Neural cell (in vitro differentiated cells): ENCODE measurements at regions not wholly inside any gene's neighbourhood (a gene's known extent, or its start where the extent isn't known, plus 50 kb on each side); places are given as distances from the start of the nearest gene placed in this dataset.

Experiments used
- H2AFZ ChIP-seq: fragments of 200-600, 300-800 bp; sonication (generic), shearing (Covaris generic); 2 replicates; pipeline ENCODE4 v1.6.0; 2014; ENCODE audit warnings: low read depth, mild to moderate bottlenecking, antibody characterized with exemption, low read length, moderate library complexity
- H3F3A ChIP-seq: fragments of 200-600 bp; shearing (Covaris generic); 2 replicates; pipeline ENCODE4 v1.6.1; 2016; ENCODE audit warnings: mild to moderate bottlenecking, moderate library complexity, mixed read lengths, antibody characterized with exemption, low read length; ENCODE audit not compliant: insufficient read depth, poor library complexity, severe bottlenecking
- H3K27ac ChIP-seq: fragments of 200-600, 300-800 bp; sonication (generic), shearing (Covaris generic); 2 replicates; pipeline ENCODE4 v1.5.1; 2014; ENCODE audit warnings: mild to moderate bottlenecking, low read length, moderate library complexity
- H3K27me3 ChIP-seq: fragments of 300-800, 200-600 bp; sonication (generic), shearing (Covaris generic); 2 replicates; pipeline ENCODE4 v1.6.0; 2014; ENCODE audit warnings: mild to moderate bottlenecking, low read depth, low read length, moderate library complexity; ENCODE audit not compliant: insufficient read depth
- H3K36me3 ChIP-seq: fragments of 300-800, 200-600 bp; sonication (generic), shearing (Covaris generic); 2 replicates; pipeline ENCODE4 v1.5.1; 2014; ENCODE audit warnings: mild to moderate bottlenecking, antibody characterized with exemption, low read length, moderate library complexity; ENCODE audit not compliant: insufficient read depth
- H3K4me2 ChIP-seq: fragments of 300-800, 200-600 bp; sonication (generic), shearing (Covaris generic); 2 replicates; pipeline ENCODE4 v1.6.0; 2014; ENCODE audit warnings: mild to moderate bottlenecking, low read length
- H3K4me3 ChIP-seq: fragments of 300-800, 200-600 bp; sonication (generic), shearing (Covaris generic); 2 replicates; pipeline ENCODE4 v1.5.1; 2014; ENCODE audit warnings: mild to moderate bottlenecking, low read length, moderate library complexity
- H3K79me2 ChIP-seq: fragments of 200-600 bp; shearing (Covaris generic); replicated peaks from 2 replicates; pipeline ENCODE4 v1.6.0; 2014; ENCODE audit warnings: mild to moderate bottlenecking, low read length, moderate library complexity; ENCODE audit not compliant: insufficient read depth
- H3K9ac ChIP-seq: fragments of 300-800, 200-600 bp; sonication (generic), shearing (Covaris generic); 2 replicates; pipeline ENCODE4 v1.6.1; 2016; ENCODE audit warnings: mild to moderate bottlenecking, low read length, mixed read lengths
- H3K9me2 ChIP-seq: fragments of 200-600 bp; shearing (Covaris generic); 2 replicates; pipeline ENCODE4 v1.6.1; 2016; ENCODE audit warnings: mild to moderate bottlenecking, low read length, mixed read lengths; ENCODE audit not compliant: insufficient read depth
- H3K9me3 ChIP-seq: fragments of 200-600, 300-800 bp; sonication (generic), shearing (Covaris generic); 2 replicates; pipeline ENCODE4 v1.6.1; 2016; ENCODE audit warnings: mild to moderate bottlenecking, mixed run types, low read length, moderate library complexity, mixed read lengths
- H4K20me1 ChIP-seq: fragments of 200-600 bp; shearing (Covaris generic); 2 replicates; pipeline ENCODE4 v1.6.1; 2016; ENCODE audit warnings: mild to moderate bottlenecking, mixed run types; ENCODE audit not compliant: insufficient read depth
- CTCF ChIP-seq: fragments of 450-650 bp; IDR thresholded peaks from 2 replicates; pipeline ENCODE4 v1.5.1; 2014; ENCODE audit warnings: antibody characterized with exemption, mild to moderate bottlenecking, moderate library complexity; ENCODE audit not compliant: poor library complexity, severe bottlenecking
- EP300 ChIP-seq: fragments of 450-650 bp; conservative IDR thresholded peaks from 2 replicates; pipeline ENCODE4 v1.6.1; 2014; ENCODE audit warnings: antibody characterized with exemption, mild to moderate bottlenecking, moderate library complexity; ENCODE audit not compliant: poor library complexity, severe bottlenecking
- EZH2 ChIP-seq: fragments of 200-600, 300-800 bp; shearing (Covaris generic), sonication (generic); IDR thresholded peaks from 2 replicates; pipeline ENCODE4 v1.6.1; 2014; ENCODE audit warnings: antibody characterized with exemption, low read length, borderline replicate concordance, mild to moderate bottlenecking; ENCODE audit not compliant: insufficient read depth, poor library complexity, severe bottlenecking
- MXI1 ChIP-seq: fragments of 450-650 bp; conservative IDR thresholded peaks from 2 replicates; pipeline ENCODE4 v1.6.1; 2014; ENCODE audit warnings: antibody characterized with exemption, mild to moderate bottlenecking; ENCODE audit not compliant: poor library complexity, severe bottlenecking
- POLR2AphosphoS5 ChIP-seq: IDR thresholded peaks from 2 replicates; pipeline ENCODE4 v1.6.1; 2012
- RAD21 ChIP-seq: fragments of 450-650 bp; conservative IDR thresholded peaks from 2 replicates; pipeline ENCODE4 v1.6.1; 2014; ENCODE audit warnings: antibody characterized with exemption, mild to moderate bottlenecking, moderate library complexity
- REST ChIP-seq: IDR thresholded peaks from 2 replicates; pipeline ENCODE4 v1.6.1; 2012; ENCODE audit warnings: borderline replicate concordance
- SMC3 ChIP-seq: fragments of 450-650 bp; conservative IDR thresholded peaks from 2 replicates; pipeline ENCODE4 v1.6.1; 2014; ENCODE audit warnings: antibody characterized with exemption, mild to moderate bottlenecking, moderate library complexity; ENCODE audit not compliant: poor library complexity
- TAF1 ChIP-seq: IDR thresholded peaks from 2 replicates; pipeline ENCODE4 v1.6.1; 2012; ENCODE audit warnings: low read depth

GRCh38 chr2:13034861-13035260 is 318.1 kb downstream of the TRIB2 start:
- no peak overlapping the region for H3K4me3 ChIP-seq
- H3K36me3 ChIP-seq = no peaks in the 10 kb centered on the region
- H3F3A ChIP-seq = no peaks in the 10 kb centered on the region
- TF ChIP-seq EP300 (no peak), RAD21 (no peak), MXI1 (no peak), EZH2 (no peak), CTCF (no peak), TAF1 (no peak), SMC3 (no peak), REST (no peak), POLR2AphosphoS5 (no peak)
- no peak overlapping the region for H3K27ac ChIP-seq
- H3K79me2 ChIP-seq = no peaks in the 10 kb centered on the region
- no peak overlapping the region for H3K4me2 ChIP-seq
- no peaks in the 10 kb centered on the region for H3K27me3 ChIP-seq
- H3K9me2 ChIP-seq = no peaks in the 10 kb centered on the region
- H4K20me1 ChIP-seq = no peaks in the 10 kb centered on the region
- no peaks in the 10 kb centered on the region for H3K9me3 ChIP-seq
- no peak overlapping the region for H2AFZ ChIP-seq
- no peak overlapping the region for H3K9ac ChIP-seq

DNA sequence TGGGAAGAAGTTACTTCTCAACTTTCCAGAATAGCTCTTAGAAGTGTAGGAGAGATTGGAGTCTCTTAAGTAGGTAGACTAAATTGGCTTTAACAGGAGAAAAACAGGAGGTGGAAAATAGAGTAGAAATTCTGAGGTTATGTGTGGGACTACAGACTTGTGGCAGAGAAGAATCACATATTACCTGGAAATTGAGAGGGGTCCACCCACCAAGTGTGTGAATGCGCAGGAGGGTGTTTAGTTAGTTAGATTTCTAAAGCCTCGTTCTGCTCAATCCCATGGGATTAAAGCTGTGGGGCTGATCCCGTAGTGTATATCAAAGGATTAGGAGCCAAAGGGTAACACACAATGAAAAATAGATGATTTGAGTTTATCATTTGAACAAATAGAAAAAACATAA is 319.1 kb downstream of the TRIB2 start:
- Histone ChIP-seq H3K9me2 (no peaks in the 10 kb centered on the region), H3K9me3 (no peaks in the 10 kb centered on the region), H3K27ac (no peak overlapping the region), H3K79me2 (no peaks in the 10 kb centered on the region), H3F3A (no peaks in the 10 kb centered on the region), H2AFZ (no peak overlapping the region), H3K9ac (no peak overlapping the region), H3K27me3 (no peaks in the 10 kb centered on the region), H3K4me2 (no peak overlapping the region), H3K36me3 (no peaks in the 10 kb centered on the region), H4K20me1 (no peaks in the 10 kb centered on the region), H3K4me3 (no peak overlapping the region)
- TF ChIP-seq MXI1 = no peak
- TF ChIP-seq EZH2 = no peak
- no peak for TF ChIP-seq CTCF
